ENCODE measurements at regions not wholly inside any gene's neighbourhood (a gene's known extent, or its start where the extent isn't known, plus 50 kb on each side); places are given as distances from the start of the nearest gene placed in this dataset.
A peak's percentile ranks its signal among the peaks of the same experiment; 100 is the strongest.

- DNase-seq, result no peak
These were observed 217.5 kb downstream of the GBA3 start for GRCh38 chr4:22910200-22910599.

GRCh38 chr4:22906045-22906444, 213.3 kb downstream of the GBA3 start:
- no peak for DNase-seq

GRCh38 chr4:22903913-22904312, 211.2 kb downstream of the GBA3 start:
- DNase-seq, result no peak

DNA sequence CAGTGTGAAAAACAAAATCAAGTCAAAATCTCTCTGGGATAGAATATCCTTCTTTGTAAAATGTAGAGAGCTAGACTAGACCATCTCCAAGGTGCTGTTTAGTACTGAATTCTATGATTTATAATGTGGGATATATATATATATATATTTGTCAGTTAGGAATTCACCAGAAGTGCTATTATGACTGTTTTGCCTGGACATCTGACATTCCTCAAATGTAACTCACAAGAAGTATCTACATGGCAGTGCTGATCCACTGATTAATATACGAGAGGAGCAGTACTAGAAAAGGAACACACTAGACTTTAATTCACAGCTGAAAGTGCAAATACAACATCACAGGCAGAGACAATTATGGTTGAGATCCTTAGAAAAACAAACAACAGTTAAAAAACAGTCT, 208.9 kb downstream of the GBA3 start:
- DNase-seq, result no peak

- DNase-seq, result no peak
These were observed 208.1 kb downstream of the GBA3 start for GRCh38 chr4:22900876-22901275.

- peak; percentile 22 for DNase-seq
These were observed 204.9 kb downstream of the GBA3 start for GRCh38 chr4:22897520-22898108.

- no peak for DNase-seq
These were observed 202.7 kb downstream of the GBA3 start for GRCh38 chr4:22895482-22895881.

GRCh38 chr4:22884157-22884556, 191.4 kb downstream of the GBA3 start:
- DNase-seq, result no peak

- DNase-seq, result no peak
These were observed 188.7 kb downstream of the GBA3 start for GRCh38 chr4:22881411-22881810.

GRCh38 chr4:22877486-22878052, 184.8 kb downstream of the GBA3 start:
- DNase-seq, result no peak

GRCh38 chr4:22876270-22876669, 183.5 kb downstream of the GBA3 start:
- no peak for DNase-seq

DNA sequence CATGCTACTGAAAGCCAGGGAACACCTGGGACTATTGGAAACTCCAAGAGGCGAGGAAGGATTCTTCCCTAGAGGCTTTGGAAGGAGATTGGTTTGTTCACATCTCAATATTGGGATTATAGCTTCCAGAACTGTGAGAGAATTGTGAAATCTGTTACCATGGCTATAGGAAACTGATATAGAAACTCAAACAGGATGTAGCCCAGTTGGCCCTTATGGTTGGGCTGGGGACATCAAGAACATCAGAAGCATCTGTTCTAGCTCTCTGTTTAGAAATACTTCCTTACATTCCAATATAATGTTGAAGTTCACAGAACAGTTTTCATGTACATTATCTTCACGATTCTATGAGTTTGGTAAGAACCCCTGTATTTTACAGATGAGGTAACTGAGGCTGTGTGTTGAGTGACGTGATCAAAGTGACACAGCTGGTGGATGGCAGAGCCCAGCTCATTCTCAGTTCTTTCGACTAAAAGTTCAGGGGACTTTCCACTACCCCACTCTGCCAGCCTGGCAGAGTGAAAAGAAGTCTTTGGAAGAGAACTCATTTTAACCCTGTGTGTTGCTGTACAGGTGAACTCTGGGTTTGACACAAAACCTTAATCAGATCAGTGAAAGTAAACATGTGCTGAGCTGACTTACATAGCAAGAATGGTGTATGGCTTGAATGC, 183.0 kb downstream of the GBA3 start:
- no peak for DNase-seq

- no peak for DNase-seq
These were observed 181.7 kb downstream of the GBA3 start for GRCh38 chr4:22874334-22874912.

DNA sequence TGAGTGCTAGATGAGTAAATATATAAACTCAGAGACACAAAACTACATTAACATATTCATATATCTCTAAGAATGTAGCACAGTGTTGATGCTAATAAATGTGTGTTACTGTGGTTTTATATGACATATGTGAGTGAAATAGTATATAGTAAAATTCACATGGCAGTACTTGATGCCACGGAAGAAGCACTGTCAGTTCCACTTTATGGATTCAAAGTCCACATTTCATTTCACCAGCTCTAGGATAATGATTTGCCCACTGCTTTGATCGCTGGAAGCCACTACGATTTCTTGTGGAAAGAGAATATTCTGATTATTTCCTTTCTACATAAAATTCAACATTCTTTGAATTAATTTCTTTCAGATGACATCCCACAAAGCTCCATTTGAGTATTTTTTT, 181.2 kb downstream of the GBA3 start:
- DNase-seq, result no peak

DNA sequence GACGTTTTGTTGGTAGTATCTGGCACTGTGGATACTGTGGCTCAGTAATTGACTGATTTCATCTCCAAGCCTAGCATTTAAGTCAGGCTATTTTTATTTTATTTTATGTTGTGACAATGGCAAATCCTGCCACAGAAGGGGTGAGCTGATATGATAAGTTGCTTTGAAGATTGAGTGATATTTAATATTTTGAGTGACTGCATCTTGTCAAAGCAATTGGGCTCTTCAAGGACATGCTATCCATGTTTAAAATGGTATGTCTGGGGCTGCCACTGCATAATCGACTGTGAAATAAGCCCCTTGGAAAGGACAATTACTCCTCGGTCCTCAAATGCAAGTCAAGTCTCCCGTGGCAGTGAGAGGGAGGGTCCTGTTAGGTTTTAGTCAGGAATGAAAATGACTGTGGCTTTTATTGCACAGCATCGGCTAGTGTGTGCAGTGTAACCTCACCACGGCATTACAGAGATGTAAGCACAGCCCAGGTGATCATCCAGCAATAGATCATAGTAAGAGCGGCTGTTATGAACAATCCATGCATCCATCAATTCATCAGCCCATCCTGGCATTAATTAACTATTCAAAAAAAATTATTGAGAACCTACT, 178.2 kb downstream of the GBA3 start:
- DNase-seq, result no peak

GRCh38 chr4:22869235-22869634, 176.5 kb downstream of the GBA3 start:
- no peak for DNase-seq

All from NCI-H774 (cell line).